H9 (cell line): ENCODE measurements at regions not wholly inside any gene's neighbourhood (a gene's known extent, or its start where the extent isn't known, plus 50 kb on each side); places are given as distances from the start of the nearest gene placed in this dataset.

ENCODE experiments used
- DNase-seq: peaks from one replicate; pipeline ENCODE4 v3.0.0-alpha.2; 2017
- H2AFZ ChIP-seq: one replicate; pipeline ENCODE4 v1.6.1; 2013; ENCODE audit warnings: mild to moderate bottlenecking, low read length, control low read depth, moderate library complexity
- H2AK5ac ChIP-seq: 2 replicates; pipeline ENCODE4 v1.6.1; 2013; ENCODE audit warnings: low read length, control low read depth, mixed read lengths; ENCODE audit not compliant: insufficient read length
- H2BK120ac ChIP-seq: one replicate; pipeline ENCODE4 v1.6.1; 2013; ENCODE audit warnings: low read depth, mild to moderate bottlenecking, low read length, control low read depth, inconsistent platforms; ENCODE audit not compliant: poor library complexity, severe bottlenecking
- H2BK12ac ChIP-seq: 2 replicates; pipeline ENCODE4 v1.6.1; 2013; ENCODE audit warnings: low read length, control low read depth, mixed read lengths, low read depth; ENCODE audit not compliant: insufficient read length
- H2BK15ac ChIP-seq: 2 replicates; pipeline ENCODE4 v1.6.1; 2013; ENCODE audit warnings: low read depth, low read length, control low read depth
- H2BK20ac ChIP-seq: one replicate; pipeline ENCODE4 v1.6.1; 2013; ENCODE audit warnings: low read depth, mild to moderate bottlenecking, low read length, control low read depth, inconsistent platforms; ENCODE audit not compliant: poor library complexity, severe bottlenecking
- H2BK5ac ChIP-seq: 2 replicates; pipeline ENCODE4 v1.6.1; 2013; ENCODE audit warnings: low read length, control low read depth, mixed read lengths; ENCODE audit not compliant: insufficient read length
- H3K14ac ChIP-seq: 2 replicates; pipeline ENCODE4 v1.6.1; 2013; ENCODE audit warnings: low read length, control low read depth; ENCODE audit not compliant: insufficient read depth
- H3K18ac ChIP-seq: 2 replicates; pipeline ENCODE4 v1.6.1; 2013; ENCODE audit warnings: low read depth, mild to moderate bottlenecking, mixed read lengths, low read length, control low read depth; ENCODE audit not compliant: insufficient read length
- H3K23ac ChIP-seq: 2 replicates; pipeline ENCODE4 v1.6.1; 2013; ENCODE audit warnings: low read length, control low read depth, mixed read lengths, low read depth; ENCODE audit not compliant: insufficient read length
- H3K23me2 ChIP-seq: 2 replicates; pipeline ENCODE4 v1.6.1; 2013; ENCODE audit warnings: low read depth, mild to moderate bottlenecking, mixed read lengths, low read length, control low read depth; ENCODE audit not compliant: insufficient read length, poor library complexity, severe bottlenecking
- H3K27ac ChIP-seq: 2 replicates; pipeline ENCODE4 v1.5.1; 2013; ENCODE audit warnings: low read length, control low read depth, mixed read lengths, low read depth; ENCODE audit not compliant: insufficient read length
- H3K27me3 ChIP-seq: 2 replicates; pipeline ENCODE4 v1.6.1; 2013; ENCODE audit warnings: low read length, control low read depth, inconsistent platforms; ENCODE audit not compliant: insufficient read depth
- H3K4ac ChIP-seq: 2 replicates; pipeline ENCODE4 v1.6.1; 2013; ENCODE audit warnings: low read depth, mild to moderate bottlenecking, control low read depth, inconsistent platforms, low read length, moderate library complexity
- H3K4me1 ChIP-seq: 2 replicates; pipeline ENCODE4 v1.6.1; 2013; ENCODE audit warnings: low read length, control low read depth, inconsistent platforms; ENCODE audit not compliant: insufficient read depth
- H3K4me2 ChIP-seq: 2 replicates; pipeline ENCODE4 v1.6.1; 2013; ENCODE audit warnings: low read length, control low read depth, mixed read lengths; ENCODE audit not compliant: insufficient read length, insufficient read depth
- H3K56ac ChIP-seq: 2 replicates; pipeline ENCODE4 v1.6.1; 2013; ENCODE audit warnings: low read depth, mild to moderate bottlenecking, mixed read lengths, low read length, control low read depth; ENCODE audit not compliant: insufficient read length
- H3K79me1 ChIP-seq: 2 replicates; pipeline ENCODE4 v1.6.1; 2013; ENCODE audit warnings: low read depth, mild to moderate bottlenecking, moderate library complexity, low read length, control low read depth, inconsistent platforms; ENCODE audit not compliant: insufficient read depth, poor library complexity, severe bottlenecking
- H3K79me2 ChIP-seq: 2 replicates; pipeline ENCODE4 v1.6.1; 2013; ENCODE audit warnings: low read length, control low read depth, inconsistent platforms; ENCODE audit not compliant: insufficient read depth
- H3K9ac ChIP-seq: 2 replicates; pipeline ENCODE4 v1.6.1; 2013; ENCODE audit warnings: low read length, control low read depth, mixed read lengths; ENCODE audit not compliant: insufficient read length; ENCODE audit errors: extremely low read depth
- H3K9me3 ChIP-seq: one replicate; pipeline ENCODE4 v1.6.1; 2013; ENCODE audit warnings: low read depth, low read length, inconsistent platforms; ENCODE audit not compliant: control insufficient read depth
- H3T11ph ChIP-seq: one replicate; pipeline ENCODE4 v1.6.1; 2013; ENCODE audit warnings: mild to moderate bottlenecking, low read length, control low read depth, inconsistent platforms
- H4K20me1 ChIP-seq: one replicate; pipeline ENCODE4 v1.6.1; 2013; ENCODE audit not compliant: control insufficient read depth, insufficient read length, insufficient read depth
- H4K5ac ChIP-seq: 2 replicates; pipeline ENCODE4 v1.6.1; 2013; ENCODE audit warnings: low read depth, mild to moderate bottlenecking, mixed read lengths, low read length, control low read depth; ENCODE audit not compliant: insufficient read length
- H4K8ac ChIP-seq: replicated peaks from 2 replicates; pipeline ENCODE4 v1.6.1; 2013; ENCODE audit warnings: low read length, control low read depth, mixed read lengths, low read depth; ENCODE audit not compliant: insufficient read length
- H4K91ac ChIP-seq: 2 replicates; pipeline ENCODE4 v1.6.1; 2013; ENCODE audit warnings: low read depth, mild to moderate bottlenecking, moderate library complexity, mixed read lengths, low read length, control low read depth; ENCODE audit not compliant: insufficient read length
- H3K27ac Mint-ChIP-seq, 3 experiments: 2 replicates in 2 of 3; 3 replicates in 1 of 3; pipeline ENCODE4 v1.8.0; 2020 to 2021; ENCODE audit warnings: mixed read lengths in 3 of 3, mild to moderate bottlenecking in 1 of 3, moderate library complexity in 1 of 3
- H3K27me3 Mint-ChIP-seq: 2 replicates; pipeline ENCODE4 v1.8.0; 2021; ENCODE audit warnings: low read depth, mild to moderate bottlenecking, moderate library complexity, mixed read lengths
- H3K36me3 Mint-ChIP-seq, 3 experiments: 2 replicates in 2 of 3; 3 replicates in 1 of 3; pipeline ENCODE4 v1.8.0; 2020 to 2021; ENCODE audit warnings: low read depth in 3 of 3, mixed read lengths in 3 of 3; ENCODE audit not compliant: insufficient read depth in 1 of 3
- H3K4me1 Mint-ChIP-seq, 2 experiments: 2 replicates each; pipeline ENCODE4 v1.8.0; 2020; ENCODE audit warnings: mixed read lengths in 2 of 2
- H3K4me3 Mint-ChIP-seq, 2 experiments: 2 replicates in 1 of 2; 3 replicates in 1 of 2; pipeline ENCODE4 v1.8.0; 2020 to 2021; ENCODE audit warnings: mild to moderate bottlenecking in 2 of 2, mixed read lengths in 2 of 2, moderate library complexity in 1 of 2
- H3K9me3 Mint-ChIP-seq, 2 experiments: 2 replicates in 1 of 2; 3 replicates in 1 of 2; pipeline ENCODE4 v1.8.0; 2020; ENCODE audit warnings: mild to moderate bottlenecking in 2 of 2, mixed read lengths in 2 of 2, moderate library complexity in 1 of 2
- WGBS: extraction: QIAGEN DNeasy Blood & Tissue Kit; methylation state at CpG from one replicate; pipeline ENCODE4 v1.1.7; 2013; ENCODE audit warnings: missing lambda C conversion rate, low lambda C conversion rate, mixed read lengths; ENCODE audit not compliant: insufficient read length; ENCODE audit errors: extremely low coverage; 5-methylcytosine and 5-hydroxymethylcytosine counted together
- TF ChIP-seq, protein P1 (sequence below): fragments of 200-600 bp; sonication (generic); conservative IDR thresholded peaks from 3 replicates; pipeline ENCODE4 v1.8.0; 2021; ENCODE audit warnings: antibody characterized with exemption, mild to moderate bottlenecking

- Mint-ChIP-seq H3K9me3 (peaks cover 4 to 6% of the 10 kb centered on the region in 2 experiments; a peak in 4 of 5 replicates), H3K4me3 (no peak overlapping the region)
Observed at GRCh38 chr2:2614452-2614851, 283.4 kb upstream of the MYT1L start.

More at GRCh38 chr2:2614452-2614851, 283.4 kb upstream of the MYT1L start:
- H3K56ac ChIP-seq = no peak overlapping the region
- no peaks in the 10 kb centered on the region for H3K79me1 ChIP-seq
- no peak overlapping the region for H4K91ac ChIP-seq
- H3K14ac ChIP-seq = no peak overlapping the region
- H2BK5ac ChIP-seq = no peak overlapping the region
- H3K23ac ChIP-seq = no peak overlapping the region
- no peak overlapping the region for H2BK120ac ChIP-seq
- no CpG with 5 or more reads among the region's 9 CpGs for WGBS
- H2AK5ac ChIP-seq = no peak overlapping the region
- Mint-ChIP-seq H3K27me3 (peaks cover 23% of the 10 kb centered on the region), H3K27ac (no peak overlapping the region), H3K36me3 (peaks cover 0 to 5% (median 0%) of the 10 kb centered on the region in 3 experiments; a peak in 3 of 7 replicates), H3K4me1 (peaks cover 3 to 9% of the 10 kb centered on the region in 2 experiments)
- no peaks in the 10 kb centered on the region for H3K27me3 ChIP-seq
- H4K5ac ChIP-seq = no peak overlapping the region
- H3K23me2 ChIP-seq = peaks cover 6% of the 10 kb centered on the region
- H2BK15ac ChIP-seq = no peak overlapping the region
- H3K9ac ChIP-seq = no peak overlapping the region
- no peak overlapping the region for H2BK20ac ChIP-seq
- no peak overlapping the region for H3K18ac ChIP-seq
- no peak overlapping the region for H2BK12ac ChIP-seq
- no peaks in the 10 kb centered on the region for H3K79me2 ChIP-seq
- H4K8ac ChIP-seq = no peak overlapping the region
- no peak overlapping the region for H3T11ph ChIP-seq
- H3K4ac ChIP-seq = no peak overlapping the region
- no peaks in the 10 kb centered on the region for H3K4me1 ChIP-seq
- no peaks in the 10 kb centered on the region for H3K9me3 ChIP-seq
- no peak for DNase-seq
- TF ChIP-seq, protein P1, sequence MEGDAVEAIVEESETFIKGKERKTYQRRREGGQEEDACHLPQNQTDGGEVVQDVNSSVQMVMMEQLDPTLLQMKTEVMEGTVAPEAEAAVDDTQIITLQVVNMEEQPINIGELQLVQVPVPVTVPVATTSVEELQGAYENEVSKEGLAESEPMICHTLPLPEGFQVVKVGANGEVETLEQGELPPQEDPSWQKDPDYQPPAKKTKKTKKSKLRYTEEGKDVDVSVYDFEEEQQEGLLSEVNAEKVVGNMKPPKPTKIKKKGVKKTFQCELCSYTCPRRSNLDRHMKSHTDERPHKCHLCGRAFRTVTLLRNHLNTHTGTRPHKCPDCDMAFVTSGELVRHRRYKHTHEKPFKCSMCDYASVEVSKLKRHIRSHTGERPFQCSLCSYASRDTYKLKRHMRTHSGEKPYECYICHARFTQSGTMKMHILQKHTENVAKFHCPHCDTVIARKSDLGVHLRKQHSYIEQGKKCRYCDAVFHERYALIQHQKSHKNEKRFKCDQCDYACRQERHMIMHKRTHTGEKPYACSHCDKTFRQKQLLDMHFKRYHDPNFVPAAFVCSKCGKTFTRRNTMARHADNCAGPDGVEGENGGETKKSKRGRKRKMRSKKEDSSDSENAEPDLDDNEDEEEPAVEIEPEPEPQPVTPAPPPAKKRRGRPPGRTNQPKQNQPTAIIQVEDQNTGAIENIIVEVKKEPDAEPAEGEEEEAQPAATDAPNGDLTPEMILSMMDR = no peak
- no peak overlapping the region for H3K27ac ChIP-seq
- no peak overlapping the region for H2AFZ ChIP-seq
- H4K20me1 ChIP-seq = no peaks in the 10 kb centered on the region
- H3K4me2 ChIP-seq = no peak overlapping the region
